Caki2 (cell line): ENCODE measurements at regions not wholly inside any gene's neighbourhood (a gene's known extent, or its start where the extent isn't known, plus 50 kb on each side); places are given as distances from the start of the nearest gene placed in this dataset.

ENCODE experiments used
- DNase-seq: peaks from one replicate; pipeline ENCODE4 v3.0.0-alpha.2; 2015; ENCODE audit warnings: low read depth
- in situ Hi-C: cut with HindIII; loops from 2 replicates; pipeline ENCODE4 v1.10.0; 2016; ENCODE audit warnings: low sequenced_read_pairs, low pct_unique_long_range_greater_than_20kb, mixed read lengths

DNA sequence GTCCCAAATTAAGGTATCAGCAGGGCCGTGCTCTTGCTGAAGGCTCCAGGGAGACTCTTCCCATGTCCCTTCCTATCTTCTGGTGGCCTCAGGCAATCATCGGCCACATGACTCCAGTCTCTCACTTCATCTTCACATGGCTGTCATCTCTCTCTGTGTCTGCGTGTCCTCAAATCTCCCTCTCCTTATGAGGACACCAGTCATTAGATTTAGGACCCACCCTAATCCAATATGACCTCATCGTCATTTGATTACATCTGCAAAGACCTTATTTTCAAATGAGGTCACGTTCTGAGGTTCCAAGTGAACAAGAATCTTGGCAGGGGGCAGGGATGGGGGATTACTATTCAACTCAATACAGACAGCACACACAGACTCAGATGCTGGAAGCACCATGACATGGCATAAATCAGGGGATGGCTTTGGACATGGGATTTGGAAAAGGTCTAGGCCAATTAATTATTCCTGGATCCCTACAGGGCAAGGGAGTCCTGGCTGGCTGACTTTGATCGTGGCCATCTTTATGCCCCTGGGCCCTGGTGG is 210.0 kb upstream of the SKOR2 start:
- DNase-seq: no peak
- in situ Hi-C loops: no loop called here

GRCh38 chr18:47458483-47458882 is 207.0 kb upstream of the SKOR2 start:
- no peak for DNase-seq
- in situ Hi-C loops: no loop called here

- in situ Hi-C loops: no loop called here
- no peak for DNase-seq
Measured at GRCh38 chr18:47457614-47458013, 206.2 kb upstream of the SKOR2 start.

DNA sequence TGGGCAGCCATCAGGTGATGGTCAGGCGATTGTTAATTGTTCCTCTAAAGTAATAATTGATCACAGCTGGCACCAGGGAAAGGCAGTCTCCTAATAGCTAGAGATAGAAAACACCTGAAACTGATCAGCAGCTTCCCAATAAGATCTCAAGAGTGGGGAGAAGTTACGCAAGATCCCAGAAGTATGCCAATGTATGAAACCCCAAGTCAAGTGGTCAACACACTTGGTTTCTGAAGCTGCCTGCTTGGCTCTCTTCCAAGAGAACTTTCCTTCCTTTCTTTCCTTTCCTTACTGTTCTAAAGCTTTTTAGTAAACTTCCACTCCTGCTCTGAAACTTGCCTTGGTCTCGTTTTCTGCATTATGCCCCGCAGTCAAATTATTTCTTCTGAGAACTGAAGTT is 201.6 kb upstream of the SKOR2 start:
- in situ Hi-C loops: no loop called here

DNA sequence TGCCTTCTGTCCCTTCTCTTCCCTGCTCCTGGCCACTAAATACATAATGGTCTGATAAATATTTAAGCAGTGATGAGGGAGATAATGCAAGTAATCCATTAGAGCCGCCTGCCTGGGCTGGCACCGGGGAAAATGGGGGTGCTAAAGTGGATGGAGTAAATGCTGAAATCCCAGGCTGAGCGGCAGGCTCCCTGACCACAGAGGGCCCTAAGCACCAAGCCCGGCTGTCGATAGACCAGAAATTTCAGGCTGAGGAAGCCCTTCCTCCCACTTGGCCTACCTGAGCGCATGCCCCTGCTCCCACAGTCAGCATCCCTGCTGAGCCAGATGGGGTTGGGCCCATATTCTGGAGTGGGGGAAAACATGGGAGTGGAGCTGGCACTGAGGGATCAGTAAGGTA is 197.5 kb upstream of the SKOR2 start:
- in situ Hi-C loops: no loop called here
- DNase-seq: no peak

More for the DNA sequence above, 201.6 kb upstream of the SKOR2 start:
- no peak for DNase-seq

- in situ Hi-C loops: no loop called here
- no peak for DNase-seq
Measured at GRCh38 chr18:47441914-47442313, 190.5 kb upstream of the SKOR2 start.

DNA sequence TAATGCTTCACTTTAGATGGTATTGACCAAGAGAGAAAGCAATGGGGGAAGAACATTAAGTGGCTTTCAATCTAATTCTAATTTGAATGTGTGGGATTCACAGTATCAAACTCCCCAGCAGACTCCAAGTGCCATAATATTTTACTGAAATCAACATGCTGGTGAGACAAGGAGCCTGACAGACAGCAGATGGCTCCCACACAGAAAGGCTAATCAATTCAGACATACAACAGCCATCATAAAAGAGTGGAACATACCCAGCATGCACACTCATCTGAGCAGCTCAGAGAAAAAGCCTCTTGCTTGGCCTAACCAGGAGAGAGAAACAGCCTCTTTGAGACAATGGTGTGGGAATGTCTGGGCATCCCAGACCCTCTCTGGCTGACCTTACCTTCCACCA is 186.5 kb upstream of the SKOR2 start:
- in situ Hi-C loops: no loop called here
- DNase-seq: no peak

- in situ Hi-C loops: no loop called here
Measured at GRCh38 chr18:47436871-47437270, 185.4 kb upstream of the SKOR2 start.

DNA sequence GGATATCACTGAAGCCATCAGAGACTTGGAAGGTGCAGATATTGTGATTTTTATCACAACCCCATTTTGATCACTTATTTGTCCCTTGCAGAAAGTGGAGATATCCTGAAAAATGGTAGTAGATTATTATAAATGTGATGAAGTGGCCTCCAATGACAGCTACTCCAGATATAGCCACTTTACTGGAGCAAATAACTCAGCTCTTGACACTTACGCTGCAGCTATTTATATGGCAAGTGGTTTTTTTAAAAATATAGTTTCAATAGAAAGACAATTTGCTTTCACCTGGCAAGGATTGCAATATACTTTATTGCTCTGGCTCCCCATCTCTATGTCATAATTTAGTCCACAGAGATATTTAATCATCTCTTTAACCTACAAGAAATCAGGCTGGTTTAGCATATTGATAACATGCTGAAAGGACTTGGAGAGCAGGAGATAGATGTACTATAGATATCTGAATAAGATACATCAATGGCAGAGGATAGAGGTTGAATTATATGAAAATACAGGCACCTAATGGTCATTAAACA is 182.8 kb upstream of the SKOR2 start:
- no peak for DNase-seq
- in situ Hi-C loops: no loop called here

More at GRCh38 chr18:47436871-47437270, 185.4 kb upstream of the SKOR2 start:
- DNase-seq: no peak

DNA sequence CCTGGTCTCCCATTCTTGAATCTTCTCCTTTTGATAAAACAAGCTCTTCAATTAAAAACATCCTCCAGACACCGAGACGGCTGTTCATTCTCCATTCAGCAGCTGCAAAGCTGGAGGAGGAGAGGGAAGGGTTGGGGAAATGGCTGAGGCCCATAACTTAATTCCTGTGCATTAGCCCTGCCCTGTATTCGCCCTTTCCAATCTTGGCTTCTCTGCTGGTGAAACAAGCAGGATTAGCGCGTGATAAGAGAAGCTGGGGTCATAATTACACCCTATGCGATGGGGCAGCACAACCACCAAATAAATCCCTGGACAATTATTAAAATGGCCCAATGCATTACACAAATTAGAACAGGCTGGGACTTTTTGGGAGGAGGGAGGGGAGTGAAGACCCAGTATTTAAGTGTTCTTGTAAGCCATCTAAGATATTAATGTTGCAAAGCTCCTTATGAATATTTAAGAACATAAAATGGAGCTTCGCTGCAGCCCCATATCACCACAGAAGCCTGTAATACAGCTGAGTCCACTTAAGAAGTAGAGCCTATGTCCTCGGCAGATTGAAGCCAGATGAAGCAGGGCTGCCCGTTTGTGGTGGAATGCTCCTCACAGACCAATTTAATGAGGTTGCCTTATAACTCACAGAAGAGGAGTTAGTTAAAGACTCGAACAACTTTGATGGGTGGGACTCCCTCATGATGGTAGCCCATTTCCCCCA is 176.6 kb upstream of the SKOR2 start:
- in situ Hi-C loops: no loop called here
- DNase-seq: no peak

DNA sequence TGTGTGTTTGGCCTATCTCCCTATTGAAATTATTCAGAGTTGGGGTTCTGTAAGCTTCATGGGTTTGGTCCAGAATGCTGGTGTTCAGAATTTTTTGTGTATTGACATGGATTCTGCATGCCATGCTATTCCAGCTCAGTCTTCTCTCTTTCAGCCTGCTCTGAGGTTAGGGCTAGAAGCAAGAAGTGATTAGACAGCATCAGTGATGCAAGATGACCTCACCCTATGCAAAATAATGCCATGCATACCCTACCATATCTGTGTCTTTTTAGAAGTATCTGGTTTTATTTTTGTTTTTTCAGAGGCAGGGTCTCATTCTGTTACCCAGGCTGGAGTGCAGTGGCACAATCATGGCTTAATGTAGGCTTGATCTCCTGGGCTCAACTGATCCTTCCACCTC is 175.6 kb upstream of the SKOR2 start:
- DNase-seq: no peak
- in situ Hi-C loops: no loop called here

GRCh38 chr18:47425365-47425764 is 173.9 kb upstream of the SKOR2 start:
- no peak for DNase-seq
- in situ Hi-C loops: no loop called here

DNA sequence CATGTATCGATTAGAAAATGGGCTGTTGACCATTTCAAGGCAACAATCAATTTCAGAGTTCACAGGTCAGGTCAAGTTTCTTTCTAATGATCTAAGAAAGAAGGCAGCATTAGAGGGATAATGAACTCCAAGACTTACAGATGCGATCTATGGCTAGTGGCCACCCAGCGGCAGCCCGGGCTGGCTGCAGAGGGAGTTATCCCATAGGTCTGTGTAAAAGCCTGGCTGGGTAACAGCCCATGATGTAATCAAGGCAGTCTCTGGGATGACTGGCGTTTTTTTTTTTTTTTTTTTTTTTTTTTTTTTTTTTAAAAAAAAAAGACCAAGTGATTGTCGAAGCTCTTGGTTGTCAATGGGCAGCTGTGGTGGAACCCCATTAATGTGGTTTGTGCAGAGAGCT is 171.1 kb upstream of the SKOR2 start:
- DNase-seq: no peak
- in situ Hi-C loops: no loop called here

DNA sequence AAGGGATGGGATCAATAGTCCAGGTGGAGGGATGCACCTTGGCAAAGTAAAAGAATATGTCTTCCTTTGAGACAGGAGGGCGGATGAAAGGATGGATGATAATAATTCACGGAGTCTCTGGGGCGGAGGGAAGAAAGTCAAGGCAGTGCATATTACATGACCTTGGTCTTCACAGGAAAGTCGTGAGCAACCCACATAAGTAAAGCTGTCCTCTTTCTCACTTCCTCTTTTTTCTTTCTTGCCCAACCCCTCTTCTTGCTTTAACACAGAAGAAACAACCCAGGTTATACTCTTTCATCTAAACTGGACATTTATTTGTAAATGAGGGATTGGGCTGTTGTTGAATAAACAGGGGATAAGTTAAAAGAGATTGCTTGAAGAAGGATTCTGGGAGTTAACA is 168.7 kb upstream of the SKOR2 start:
- in situ Hi-C loops: no loop called here
- no peak for DNase-seq

- peak; percentile 16 for DNase-seq
- in situ Hi-C loops: no loop called here
Measured at GRCh38 chr18:47418746-47419145, 167.3 kb upstream of the SKOR2 start.

DNA sequence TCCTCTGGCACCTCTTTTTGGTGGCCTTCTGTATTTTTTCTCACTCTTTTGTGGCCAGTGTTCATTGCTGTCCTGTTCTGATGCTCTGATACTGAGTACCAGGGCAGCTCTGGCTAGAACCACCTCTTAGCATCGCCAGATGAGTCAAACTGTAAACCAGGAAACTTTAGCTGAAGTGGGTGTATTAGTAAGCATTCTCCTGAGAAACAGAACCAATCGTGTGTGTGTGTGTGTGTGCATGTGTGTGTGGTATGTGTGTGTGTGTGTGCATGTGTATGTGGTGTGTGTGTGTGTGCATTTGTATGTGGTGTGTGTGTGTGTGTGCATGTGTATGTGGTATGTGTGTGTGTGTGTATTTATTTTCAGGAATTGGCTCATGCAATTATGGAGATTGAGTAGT is 166.3 kb upstream of the SKOR2 start:
- in situ Hi-C loops: no loop called here
- no peak for DNase-seq

- in situ Hi-C loops: no loop called here
- DNase-seq: no peak
Measured at GRCh38 chr18:47415881-47416280, 164.4 kb upstream of the SKOR2 start.

- in situ Hi-C loops: no loop called here
- no peak for DNase-seq
Measured at GRCh38 chr18:47413327-47413726, 161.9 kb upstream of the SKOR2 start.

GRCh38 chr18:47412924-47413323 is 161.5 kb upstream of the SKOR2 start:
- no peak for DNase-seq
- in situ Hi-C loops: no loop called here

DNA sequence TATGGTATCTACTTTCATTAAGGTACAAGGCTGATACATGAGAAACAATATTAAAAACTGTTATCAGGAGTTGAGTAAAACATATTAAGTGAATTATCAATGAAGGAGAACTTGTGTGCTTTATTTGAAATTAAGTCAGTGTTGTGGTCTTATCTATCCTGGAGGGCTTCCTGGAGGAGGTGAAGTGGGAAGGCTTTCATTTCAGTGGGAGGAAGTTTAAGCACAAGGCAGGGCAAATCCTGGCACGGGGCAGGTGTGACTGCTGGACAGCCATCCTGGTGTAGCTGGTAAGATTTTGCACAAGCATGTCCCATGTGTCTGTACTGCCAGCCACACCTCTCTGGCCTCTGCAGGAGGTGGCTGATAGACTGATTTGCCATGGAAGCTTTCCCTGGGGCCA is 159.7 kb upstream of the SKOR2 start:
- in situ Hi-C loops: no loop called here
- DNase-seq: no peak
